Thoracic aorta (tissue), 2 donors: ENCODE measurements at regions not wholly inside any gene's neighbourhood (a gene's known extent, or its start where the extent isn't known, plus 50 kb on each side); places are given as distances from the start of the nearest gene placed in this dataset.

Source experiments
- ATAC-seq: fragments of 150-250 bp; one replicate; pipeline ENCODE4 v1.8.0; 2017; ENCODE audit warnings: low read depth; ENCODE audit not compliant: insufficient number of reproducible peaks, low FRiP score
- DNase-seq: peaks from one replicate; pipeline ENCODE4 v3.0.0-alpha.2; 2020; ENCODE audit warnings: low spot score
- H3K27ac ChIP-seq, 2 donors: fragments of 200-600 bp; sonication (generic); 1 replicate in 1 of 2; 2 replicates in 1 of 2; pipeline ENCODE4 v1.5.1; 2016; ENCODE audit warnings: mild to moderate bottlenecking in 2 of 2, moderate library complexity in 2 of 2
- H3K27me3 ChIP-seq: fragments of 200-600 bp; sonication (generic); replicated peaks from 2 replicates; pipeline ENCODE4 v1.6.0; 2016; ENCODE audit warnings: mild to moderate bottlenecking; ENCODE audit not compliant: insufficient read depth
- H3K36me3 ChIP-seq: fragments of 200-600 bp; sonication (generic); one replicate; pipeline ENCODE4 v1.5.1; 2016
- H3K4me1 ChIP-seq, 2 donors: fragments of 200-600 bp; sonication (generic); 1 replicate in 1 of 2; 2 replicates in 1 of 2; pipeline versions ENCODE4 v1.5.1 to v1.6.0; 2016; ENCODE audit warnings: low read depth in 2 of 2, mild to moderate bottlenecking in 1 of 2; ENCODE audit not compliant: control insufficient read depth in 1 of 2
- H3K4me3 ChIP-seq: fragments of 200-600 bp; sonication (generic); 2 replicates; pipeline ENCODE4 v1.5.1; 2016; ENCODE audit warnings: mild to moderate bottlenecking
- H3K9me3 ChIP-seq: fragments of 200-600 bp; sonication (generic); 2 replicates; pipeline ENCODE4 v1.5.1; 2016
- CTCF ChIP-seq: fragments of 200-600 bp; sonication (generic); IDR thresholded peaks from one replicate; pipeline ENCODE4 v1.5.1; 2019; ENCODE audit warnings: antibody characterized with exemption

DNA sequence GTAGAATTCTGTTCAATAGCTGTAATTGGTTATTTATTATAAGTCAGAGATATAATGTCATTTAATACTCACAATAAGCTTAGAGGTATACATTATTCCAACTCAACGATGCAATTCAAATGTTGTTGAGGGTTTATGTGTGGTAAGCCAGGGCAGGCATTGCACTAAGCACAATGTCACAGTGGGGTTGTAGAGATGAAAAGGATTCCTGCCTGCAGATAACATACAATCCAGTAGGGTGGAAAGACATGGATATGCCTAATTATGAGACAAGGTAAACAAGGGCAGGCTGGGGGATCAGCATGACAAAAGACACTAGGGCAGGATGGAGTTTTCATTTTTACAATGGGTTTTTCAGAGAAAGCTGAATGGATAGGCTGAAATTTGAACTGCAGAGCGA, 98.7 kb upstream of the PALM2AKAP2 start:
- H3K4me1 ChIP-seq, result no peaks in the 10 kb centered on the region
- no peak for TF ChIP-seq CTCF
- DNase-seq (no peak), ATAC-seq (no peak)
- H3K9me3 ChIP-seq, result no peaks in the 10 kb centered on the region
- no peak overlapping the region for H3K4me3 ChIP-seq
- no peaks in the 10 kb centered on the region for H3K27me3 ChIP-seq
- no peaks in the 10 kb centered on the region for H3K36me3 ChIP-seq
- H3K27ac ChIP-seq, result no peak overlapping the region

DNA sequence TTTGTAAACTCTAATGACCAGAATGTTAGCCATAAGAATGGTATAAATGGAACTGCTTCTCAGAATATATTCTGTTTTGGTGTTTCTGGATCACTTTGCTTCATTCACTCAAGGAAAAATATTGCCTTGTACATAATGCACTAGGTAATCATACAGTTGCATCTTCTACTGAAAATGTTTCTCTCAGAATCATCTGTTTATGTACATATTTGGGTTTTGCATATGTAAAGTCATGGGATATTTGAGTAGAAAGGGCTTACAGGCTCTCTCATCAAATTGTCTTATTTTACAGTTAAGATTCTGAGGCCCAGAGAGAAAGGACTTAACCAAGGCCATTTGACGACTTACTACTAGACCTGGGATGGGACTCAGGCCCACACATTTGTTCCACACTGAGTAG, 97.8 kb upstream of the PALM2AKAP2 start:
- no peak overlapping the region for H3K4me3 ChIP-seq
- H3K4me1 ChIP-seq, result no peaks in the 10 kb centered on the region
- H3K9me3 ChIP-seq, result no peaks in the 10 kb centered on the region
- TF ChIP-seq CTCF, result no peak
- no peaks in the 10 kb centered on the region for H3K27me3 ChIP-seq
- DNase-seq (no peak), ATAC-seq (no peak)
- H3K27ac ChIP-seq, result no peak overlapping the region
- no peaks in the 10 kb centered on the region for H3K36me3 ChIP-seq

- Histone ChIP-seq H3K27ac (no peak overlapping the region), H3K36me3 (no peaks in the 10 kb centered on the region), H3K4me3 (no peak overlapping the region), H3K27me3 (no peaks in the 10 kb centered on the region), H3K9me3 (no peaks in the 10 kb centered on the region), H3K4me1 (no peaks in the 10 kb centered on the region)
- ATAC-seq (no peak), DNase-seq (no peak)
- TF ChIP-seq CTCF, result no peak
These were observed 96.5 kb upstream of the PALM2AKAP2 start for GRCh38 chr9:109683521-109683920.

DNA sequence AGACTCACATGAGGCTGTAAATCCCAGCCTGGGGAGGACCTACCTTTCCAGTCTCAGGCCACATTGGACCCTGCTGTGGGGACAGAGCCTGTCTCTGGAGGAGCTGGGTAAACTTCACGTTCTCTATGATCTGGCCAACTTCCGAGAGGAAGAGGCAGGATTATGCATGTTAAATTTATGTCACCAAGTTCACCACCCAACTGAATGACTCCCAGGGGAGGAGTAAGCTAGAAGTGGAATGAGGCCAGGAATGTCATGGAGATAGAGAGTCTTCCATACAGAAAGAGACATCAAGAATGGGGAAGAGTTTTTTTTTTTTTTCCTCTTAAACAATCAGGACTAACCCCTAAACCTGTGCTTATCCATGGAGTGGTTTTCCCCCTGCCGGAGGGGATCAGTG, 90.3 kb upstream of the PALM2AKAP2 start:
- Histone ChIP-seq H3K27me3 (no peaks in the 10 kb centered on the region), H3K27ac (no peak overlapping the region), H3K4me3 (no peak overlapping the region), H3K36me3 (no peaks in the 10 kb centered on the region), H3K4me1 (no peaks in the 10 kb centered on the region), H3K9me3 (no peaks in the 10 kb centered on the region)
- ATAC-seq, result no peak
- DNase-seq, result no peak
- no peak for TF ChIP-seq CTCF

GRCh38 chr9:109699019-109699418, 81.0 kb upstream of the PALM2AKAP2 start:
- Histone ChIP-seq H3K4me1 (peaks cover 0 to 13% of the 10 kb centered on the region in 2 donors), H3K27me3 (no peaks in the 10 kb centered on the region), H3K9me3 (no peaks in the 10 kb centered on the region), H3K36me3 (no peaks in the 10 kb centered on the region), H3K4me3 (no peak overlapping the region), H3K27ac (no peak overlapping the region)
- ATAC-seq (no peak), DNase-seq (no peak)
- TF ChIP-seq CTCF, result no peak
